ENCODE measurements at regions not wholly inside any gene's neighbourhood (a gene's known extent, or its start where the extent isn't known, plus 50 kb on each side); places are given as distances from the start of the nearest gene placed in this dataset.

GRCh38 chr5:87898574-87898973 lies 370.1 kb downstream of the TMEM161B start:
- DNase-seq (no peak), ATAC-seq (no peak)
- intact Hi-C loops (cut with micrococcal nuclease) = no loop called here

GRCh38 chr5:87888139-87888538 lies 380.5 kb downstream of the TMEM161B start:
- intact Hi-C loops (cut with micrococcal nuclease) = no loop called here
- ATAC-seq (no peak), DNase-seq (no peak)

DNA sequence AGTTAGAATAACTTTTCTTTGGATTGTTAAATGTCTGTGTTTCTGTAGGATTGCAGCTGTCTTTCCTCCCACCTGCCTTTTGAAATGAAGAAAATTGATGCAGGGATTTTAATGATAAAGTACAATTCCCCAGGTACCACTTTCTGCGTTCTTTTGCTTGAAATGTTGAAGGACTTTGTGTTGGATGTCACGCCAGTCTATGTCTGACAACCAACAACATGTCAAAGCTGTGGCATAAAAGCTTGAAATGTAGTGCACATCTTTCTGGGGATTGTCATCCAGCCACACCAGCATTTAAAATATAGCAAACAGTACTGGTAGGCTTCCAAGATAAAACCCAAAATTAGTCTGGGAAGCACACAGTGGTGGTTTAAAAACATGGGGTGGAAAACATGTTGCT lies 381.4 kb downstream of the TMEM161B start:
- intact Hi-C loops (cut with micrococcal nuclease) = no loop called here
- DNase-seq (no peak), ATAC-seq (no peak)

- ATAC-seq (no peak), DNase-seq (no peak)
- intact Hi-C loops (cut with micrococcal nuclease) = no loop called here
Observed at GRCh38 chr5:87886164-87886563, 382.5 kb downstream of the TMEM161B start.

GRCh38 chr5:87885758-87886157 lies 382.9 kb downstream of the TMEM161B start:
- DNase-seq (no peak), ATAC-seq (no peak)
- intact Hi-C loops (cut with micrococcal nuclease) = no loop called here

GRCh38 chr5:87877495-87877894 lies 391.1 kb downstream of the TMEM161B start:
- no peak for ATAC-seq
- intact Hi-C loops (cut with micrococcal nuclease) = no loop called here
- DNase-seq = no peak

GRCh38 chr5:87877023-87877422 lies 391.6 kb downstream of the TMEM161B start:
- DNase-seq = no peak
- intact Hi-C loops (cut with micrococcal nuclease) = no loop called here
- ATAC-seq = no peak

DNA sequence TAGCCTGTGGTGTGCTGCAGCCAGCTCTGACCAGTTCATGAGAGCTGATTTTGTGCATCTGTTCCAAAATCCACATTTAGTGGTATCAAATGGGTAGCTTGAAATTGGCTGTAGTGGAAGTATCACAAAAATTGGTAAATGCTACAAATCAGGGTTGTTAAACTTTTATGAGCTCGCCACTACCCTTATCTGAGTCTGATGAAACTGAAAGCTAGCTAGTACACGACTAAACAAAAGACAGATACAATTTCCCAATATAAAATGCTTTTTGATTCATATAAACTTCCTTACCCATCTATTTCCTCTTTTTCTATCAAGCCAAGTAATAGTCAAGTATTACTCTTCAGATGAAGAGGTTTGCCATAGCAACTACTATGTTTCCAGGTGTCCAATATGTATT lies 392.0 kb downstream of the TMEM161B start:
- ATAC-seq (no peak), DNase-seq (no peak)
- intact Hi-C loops (cut with micrococcal nuclease) = no loop called here

DNA sequence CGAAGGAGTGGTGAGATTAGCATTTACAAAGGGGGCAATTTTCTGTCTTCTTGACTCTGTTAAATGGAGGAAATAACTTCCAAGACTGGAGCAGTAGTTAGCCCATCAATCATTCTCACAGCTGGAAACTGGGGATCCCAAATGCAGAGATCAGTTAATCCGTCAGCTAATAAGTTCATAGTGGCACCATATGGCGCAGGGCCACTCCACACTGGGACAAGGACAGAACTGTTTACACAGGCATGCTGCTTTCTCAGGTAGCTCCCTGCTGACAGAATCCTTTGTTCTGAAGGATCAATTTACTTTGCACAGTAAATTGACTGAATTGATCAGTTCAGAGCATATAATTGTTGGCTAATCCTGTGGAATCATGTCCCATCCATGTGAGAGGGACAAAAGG lies 395.7 kb downstream of the TMEM161B start:
- no peak for ATAC-seq
- DNase-seq = no peak
- intact Hi-C loops (cut with micrococcal nuclease) = no loop called here

GRCh38 chr5:87868792-87869191 lies 399.9 kb downstream of the TMEM161B start:
- intact Hi-C loops (cut with micrococcal nuclease) = no loop called here
- no peak for DNase-seq
- no peak for ATAC-seq

- intact Hi-C loops (cut with micrococcal nuclease) = no loop called here
- ATAC-seq (no peak), DNase-seq (no peak)
Observed at GRCh38 chr5:87867281-87867680, 401.4 kb downstream of the TMEM161B start.

GRCh38 chr5:87853541-87853940 lies 415.1 kb downstream of the TMEM161B start:
- ATAC-seq (no peak), DNase-seq (no peak)
- intact Hi-C loops (cut with micrococcal nuclease) = no loop called here

- intact Hi-C loops (cut with micrococcal nuclease) = no loop called here
- DNase-seq (no peak), ATAC-seq (no peak)
Observed at GRCh38 chr5:87851603-87852002, 417.0 kb downstream of the TMEM161B start.

DNA sequence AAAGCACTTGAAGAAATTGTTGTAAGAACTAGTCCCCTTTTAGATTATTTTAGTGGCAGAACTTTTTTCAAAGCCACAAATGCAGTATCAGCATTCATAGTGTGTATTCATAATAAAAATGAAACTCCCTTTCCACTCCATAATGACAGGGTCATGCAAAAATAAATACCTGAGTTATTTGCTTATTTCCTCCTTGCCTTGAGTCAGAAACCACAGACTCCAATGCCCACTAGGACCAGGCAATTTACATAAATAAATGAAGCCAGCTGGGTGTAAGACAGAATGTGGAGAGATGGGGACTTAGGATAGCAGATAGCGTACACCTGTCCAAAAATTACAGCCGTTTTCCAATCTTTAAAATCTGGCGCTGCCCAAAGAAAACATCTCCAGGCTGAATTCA lies 417.8 kb downstream of the TMEM161B start:
- DNase-seq (no peak), ATAC-seq (no peak)
- intact Hi-C loops (cut with micrococcal nuclease) = no loop called here

GRCh38 chr5:87845734-87846133 lies 422.9 kb downstream of the TMEM161B start:
- ATAC-seq = no peak
- intact Hi-C loops (cut with micrococcal nuclease) = no loop called here

DNA sequence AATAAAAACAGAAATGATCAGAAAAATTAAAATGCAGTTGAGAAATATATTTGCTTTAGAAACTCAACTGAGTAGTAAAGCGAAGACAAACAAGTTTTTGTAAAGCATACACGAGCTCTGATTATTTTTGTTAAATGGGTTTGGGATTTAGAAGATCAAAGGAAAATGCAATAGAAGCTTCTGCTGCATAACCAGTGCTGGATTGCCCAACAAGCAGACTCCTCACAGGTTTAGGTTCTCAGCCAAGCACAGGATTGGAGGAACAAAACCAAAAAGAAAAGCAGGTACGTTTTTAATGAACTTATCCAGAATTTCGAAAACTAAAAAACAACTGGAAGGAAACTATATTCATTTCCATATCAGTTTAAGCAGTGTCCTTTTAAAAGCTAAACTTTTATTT lies 423.8 kb downstream of the TMEM161B start:
- ATAC-seq (no peak), DNase-seq (no peak)
- intact Hi-C loops (cut with micrococcal nuclease) = no loop called here

More at GRCh38 chr5:87845734-87846133, 422.9 kb downstream of the TMEM161B start:
- no peak for DNase-seq

DNA sequence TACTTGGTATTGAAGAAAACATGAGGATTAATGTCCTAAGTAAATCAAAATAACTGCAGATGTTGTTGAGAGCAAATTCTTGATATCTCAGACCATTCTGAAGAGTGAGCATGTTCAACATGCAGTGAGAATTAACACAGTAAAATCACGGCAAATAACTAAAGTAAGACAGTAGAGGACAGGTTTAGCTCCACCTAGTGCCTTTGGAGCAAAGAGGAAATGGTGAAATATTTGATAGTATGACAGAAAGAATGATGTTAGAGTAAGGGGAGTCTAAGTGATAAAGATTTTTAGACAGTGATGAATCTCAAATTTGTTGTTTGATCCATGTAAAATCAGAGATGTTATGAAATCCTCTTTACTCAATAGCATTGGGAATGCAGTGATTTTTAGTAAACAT lies 424.2 kb downstream of the TMEM161B start:
- DNase-seq (no peak), ATAC-seq (no peak)
- intact Hi-C loops (cut with micrococcal nuclease) = no loop called here

DNA sequence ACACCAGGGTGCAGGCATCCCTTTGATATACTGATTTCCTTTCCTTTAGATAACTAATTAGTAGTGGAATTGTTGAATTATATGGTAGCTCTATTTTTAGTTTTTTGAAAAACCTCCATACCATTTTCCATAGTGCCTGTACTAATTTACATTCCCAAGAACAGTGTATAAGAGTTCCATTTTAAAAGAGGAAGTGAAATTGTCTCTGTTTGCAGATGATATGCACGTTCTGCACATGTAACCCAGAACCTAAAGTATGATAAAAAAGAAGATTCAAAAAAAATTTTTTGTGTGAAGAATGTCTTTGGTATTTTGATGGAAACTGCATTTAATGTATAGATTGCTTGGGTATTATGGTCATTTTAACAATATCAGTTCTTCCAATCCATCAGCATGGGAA lies 424.0 kb upstream of the CCNH start:
- intact Hi-C loops (cut with micrococcal nuclease) = no loop called here
- ATAC-seq = no peak
- DNase-seq = no peak

GRCh38 chr5:87831499-87831898 lies 418.8 kb upstream of the CCNH start:
- DNase-seq (no peak), ATAC-seq (no peak)
- intact Hi-C loops (cut with micrococcal nuclease) = no loop called here

GRCh38 chr5:87829217-87829551 lies 416.5 kb upstream of the CCNH start:
- DNase-seq (peak; percentile 53), ATAC-seq (peak; percentile 34)
- intact Hi-C loops (cut with micrococcal nuclease) = no loop called here

DNA sequence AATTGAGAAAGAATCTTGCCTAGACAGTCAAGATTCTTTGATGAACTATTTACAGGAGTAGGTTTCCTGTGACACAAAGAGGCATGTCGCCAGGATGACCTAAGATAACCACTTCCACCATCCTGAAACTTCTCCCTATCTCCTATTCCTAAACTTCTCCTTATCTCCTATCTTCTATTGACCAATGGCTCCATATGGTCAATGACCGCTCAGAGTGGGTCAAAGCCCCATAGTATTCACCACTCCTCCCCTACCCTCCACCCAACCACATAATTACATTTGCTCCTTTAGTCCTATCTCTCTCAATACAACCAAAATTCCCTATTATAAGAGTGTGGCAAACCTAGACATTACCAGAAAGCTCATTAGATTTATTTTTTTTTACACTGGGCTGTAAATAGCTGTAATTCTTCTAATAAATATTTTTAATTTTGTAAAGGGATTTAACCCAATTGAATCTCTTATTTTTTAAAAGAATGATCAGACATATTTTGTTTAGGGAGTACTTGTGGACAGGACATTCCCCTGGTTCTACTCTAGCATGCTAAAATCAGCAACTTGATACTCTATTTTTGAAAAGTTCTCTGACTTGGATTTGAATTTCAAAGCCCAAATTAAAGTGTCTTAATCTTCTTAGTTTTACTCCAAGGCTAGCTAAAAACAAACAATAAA lies 416.0 kb upstream of the CCNH start:
- no peak for DNase-seq
- ATAC-seq = no peak
- intact Hi-C loops (cut with micrococcal nuclease) = no loop called here

DNA sequence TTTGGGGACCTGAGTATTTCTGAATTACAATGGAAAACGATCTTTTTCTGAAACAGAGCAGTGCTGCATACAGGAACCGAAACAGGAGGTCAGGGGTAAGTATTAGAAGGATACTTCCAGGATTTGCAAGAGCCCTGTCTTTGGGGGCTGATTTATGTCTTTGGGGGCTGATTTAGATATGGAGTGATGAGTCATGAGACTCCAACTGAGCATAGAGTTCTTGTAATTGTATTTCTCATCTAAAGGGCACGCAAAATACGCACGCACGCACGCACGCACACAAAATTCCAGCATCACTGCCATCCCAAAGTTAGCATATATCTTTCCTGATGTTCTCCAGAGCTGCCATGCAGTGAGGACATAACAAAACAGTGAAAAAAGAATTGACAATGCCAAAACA lies 414.8 kb upstream of the CCNH start:
- intact Hi-C loops (cut with micrococcal nuclease) = no loop called here
- no peak for ATAC-seq
- DNase-seq = no peak

All from left ventricle myocardium superior (tissue), 1 donor.